GM21367 (cell line): ENCODE measurements at regions not wholly inside any gene's neighbourhood (a gene's known extent, or its start where the extent isn't known, plus 50 kb on each side); places are given as distances from the start of the nearest gene placed in this dataset.

Source experiments
- ATAC-seq: cut with Tn5 transposase; IDR thresholded peaks from one replicate; pipeline ENCODE4 v1.9.1; 2021; ENCODE audit not compliant: unreplicated experiment

DNA sequence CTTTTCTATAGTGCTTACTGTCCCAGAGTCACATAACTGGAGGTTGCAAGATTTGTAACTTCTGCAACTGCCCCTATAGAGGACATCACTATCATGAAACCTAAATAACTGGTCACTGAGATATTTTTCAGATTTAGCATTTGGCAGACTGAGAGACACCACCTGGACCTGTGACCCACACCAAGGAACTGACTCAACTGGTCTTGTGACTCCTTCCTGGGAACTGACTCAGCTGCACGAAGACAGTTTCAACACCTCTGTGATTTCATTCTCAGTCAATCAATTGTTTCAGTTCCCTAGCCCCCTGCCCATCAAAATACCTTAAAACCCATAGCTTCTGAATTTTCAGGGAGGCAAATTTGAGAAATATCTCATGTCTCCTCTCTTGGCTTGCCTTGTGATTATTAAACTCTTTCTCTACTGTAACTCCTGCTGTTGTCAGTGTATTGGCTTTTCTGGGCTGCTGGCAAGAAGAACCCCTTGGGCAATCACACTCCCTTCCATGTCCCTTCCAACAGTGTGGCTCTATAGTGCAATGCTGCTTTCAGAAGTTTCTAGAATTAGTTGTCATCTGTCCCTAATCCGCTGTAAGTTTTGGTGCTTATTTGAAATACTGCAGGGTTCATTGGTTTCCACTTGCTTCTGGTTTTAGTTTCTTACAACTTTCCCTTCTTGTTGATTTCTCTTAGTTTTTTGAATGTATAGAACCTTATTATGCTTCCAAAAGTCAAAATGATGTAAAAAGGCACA, 127.8 kb upstream of the ADCY1 start:
- peak; percentile 66 for ATAC-seq

DNA sequence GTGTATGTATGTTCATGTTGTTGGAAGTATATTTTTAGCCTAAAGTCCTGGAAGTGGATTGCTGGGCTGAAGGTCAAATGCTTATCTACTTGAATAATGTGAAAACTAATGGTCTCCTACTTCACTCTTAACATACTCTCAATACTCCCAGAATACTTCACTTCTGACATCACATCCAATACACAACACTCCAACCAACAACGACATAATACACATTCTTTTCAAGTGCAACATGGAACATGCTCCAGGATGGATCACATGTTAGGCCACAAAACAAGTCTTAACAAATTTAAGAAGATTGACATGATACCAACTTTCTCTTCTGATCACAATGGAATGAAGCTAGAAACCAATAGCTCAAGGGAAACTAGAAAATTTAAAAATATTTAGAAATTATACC, 126.9 kb upstream of the ADCY1 start:
- no peak for ATAC-seq

DNA sequence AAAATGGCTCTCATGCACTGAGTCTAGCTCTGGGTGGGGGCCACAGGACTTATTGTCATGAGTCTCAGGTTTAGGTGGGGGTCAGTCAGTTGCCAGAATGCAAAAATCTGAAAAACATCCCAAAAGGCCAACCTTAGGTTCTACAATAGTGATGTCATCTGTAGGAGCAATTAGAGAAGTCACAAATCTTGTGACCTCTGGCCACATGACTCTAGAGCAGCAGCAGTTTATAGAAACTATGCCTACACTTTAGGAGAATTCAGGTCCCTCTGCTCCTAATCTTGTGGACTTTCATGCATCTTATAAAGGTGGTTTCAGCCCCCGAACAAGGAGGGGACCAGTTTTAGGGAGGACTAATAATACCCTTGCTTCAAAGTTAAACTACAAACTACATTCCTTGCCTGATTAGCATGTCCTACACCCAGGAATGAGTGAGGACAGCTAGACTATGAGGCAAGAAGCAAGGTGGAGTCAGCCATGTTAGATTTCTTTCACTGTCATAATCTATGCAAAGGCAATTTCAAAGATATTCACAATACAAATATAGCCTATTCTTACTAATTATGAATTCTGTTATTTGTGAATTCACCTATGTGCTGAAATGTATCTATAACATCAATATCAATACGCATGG, 123.5 kb upstream of the ADCY1 start:
- ATAC-seq, result no peak

DNA sequence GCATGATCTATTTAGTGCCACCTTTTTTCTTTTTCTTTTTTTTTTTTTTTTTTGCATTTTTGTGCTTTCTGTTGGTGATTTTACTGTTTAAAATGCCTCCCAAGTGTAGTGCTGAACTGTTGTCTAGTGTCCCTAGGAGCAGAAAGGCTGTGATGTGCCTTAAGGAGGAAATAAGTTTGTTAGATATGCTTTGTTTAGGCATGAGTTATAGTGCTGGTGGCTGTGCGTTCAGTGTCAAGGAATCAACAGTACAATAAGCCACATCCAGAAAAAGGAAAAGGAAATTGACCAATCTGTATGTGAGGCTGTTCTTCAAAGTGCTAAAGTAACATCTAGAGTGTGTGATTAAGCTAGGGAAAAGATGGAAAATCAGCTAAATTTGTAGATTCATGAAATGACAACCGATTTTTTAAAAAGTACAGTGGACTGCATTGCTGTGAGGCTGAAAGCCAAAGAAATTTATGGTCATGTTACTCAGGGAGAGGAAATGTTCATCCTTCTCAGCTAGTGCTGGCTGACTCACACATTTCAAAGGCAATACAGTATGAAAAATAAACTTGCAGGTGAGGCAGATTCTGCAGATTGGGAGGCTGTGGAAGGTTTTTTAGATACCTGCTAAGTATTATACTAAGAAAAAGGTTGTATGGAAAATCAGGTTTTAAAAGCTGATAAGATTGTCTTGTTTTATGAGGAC, 122.7 kb upstream of the ADCY1 start:
- ATAC-seq, result no peak

DNA sequence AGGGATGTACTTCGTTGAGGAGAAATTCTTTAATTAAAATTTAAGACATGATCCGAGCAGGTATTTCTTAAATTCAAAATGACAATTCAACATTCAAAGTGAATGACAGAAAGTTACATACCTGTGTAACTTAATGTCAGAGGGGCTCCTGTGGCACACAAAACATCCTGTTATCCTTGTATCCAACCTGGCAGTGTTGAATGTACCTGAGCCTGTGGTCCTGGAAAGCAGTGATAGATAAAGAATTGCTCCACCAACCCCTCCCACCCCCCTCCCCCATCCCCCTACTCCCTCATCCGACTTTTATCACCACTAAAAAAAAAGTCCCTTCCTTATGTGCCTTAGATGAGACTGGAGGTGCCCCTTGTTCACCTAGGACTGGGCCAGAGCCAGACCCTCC, 119.4 kb upstream of the ADCY1 start:
- no peak for ATAC-seq

DNA sequence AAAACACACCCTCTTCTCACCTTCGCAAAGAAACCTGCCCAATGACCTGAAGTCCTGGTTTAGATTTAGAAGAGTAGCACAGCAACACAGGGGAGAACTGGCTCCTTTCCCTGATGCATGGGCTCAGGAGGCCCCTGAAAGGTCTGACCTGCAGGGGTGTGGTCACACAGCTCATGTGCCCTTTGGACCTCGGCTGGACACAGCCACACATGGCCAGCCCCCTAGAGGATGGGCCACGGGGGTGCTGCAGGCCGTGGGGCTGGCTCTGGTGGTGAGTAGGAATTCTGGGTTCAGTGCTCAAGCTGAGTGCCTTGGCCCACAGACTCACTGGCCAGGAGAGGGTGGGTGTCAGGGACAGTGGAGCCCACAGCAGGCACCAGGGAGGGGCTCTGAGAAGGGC, 118.5 kb upstream of the ADCY1 start:
- no peak for ATAC-seq

DNA sequence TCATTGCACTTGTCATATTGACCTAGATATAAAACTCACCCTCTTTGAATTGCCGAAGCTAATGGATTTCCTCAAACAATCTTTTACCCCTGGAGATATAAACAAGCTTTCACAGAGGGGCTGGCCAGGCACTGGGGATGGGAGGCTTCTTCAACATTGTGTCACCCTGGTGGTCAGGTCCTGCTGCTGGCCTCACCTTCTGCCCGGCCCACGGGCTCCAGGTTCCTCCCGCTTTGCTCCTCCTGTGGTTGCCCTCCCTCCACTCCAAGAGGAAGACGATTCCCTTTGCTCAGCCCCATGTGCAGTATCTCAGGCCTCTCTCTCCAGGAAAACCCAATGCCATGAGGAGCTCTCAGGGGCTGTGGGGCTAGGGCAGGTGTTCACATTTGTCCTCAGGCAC, 118.1 kb upstream of the ADCY1 start:
- no peak for ATAC-seq

DNA sequence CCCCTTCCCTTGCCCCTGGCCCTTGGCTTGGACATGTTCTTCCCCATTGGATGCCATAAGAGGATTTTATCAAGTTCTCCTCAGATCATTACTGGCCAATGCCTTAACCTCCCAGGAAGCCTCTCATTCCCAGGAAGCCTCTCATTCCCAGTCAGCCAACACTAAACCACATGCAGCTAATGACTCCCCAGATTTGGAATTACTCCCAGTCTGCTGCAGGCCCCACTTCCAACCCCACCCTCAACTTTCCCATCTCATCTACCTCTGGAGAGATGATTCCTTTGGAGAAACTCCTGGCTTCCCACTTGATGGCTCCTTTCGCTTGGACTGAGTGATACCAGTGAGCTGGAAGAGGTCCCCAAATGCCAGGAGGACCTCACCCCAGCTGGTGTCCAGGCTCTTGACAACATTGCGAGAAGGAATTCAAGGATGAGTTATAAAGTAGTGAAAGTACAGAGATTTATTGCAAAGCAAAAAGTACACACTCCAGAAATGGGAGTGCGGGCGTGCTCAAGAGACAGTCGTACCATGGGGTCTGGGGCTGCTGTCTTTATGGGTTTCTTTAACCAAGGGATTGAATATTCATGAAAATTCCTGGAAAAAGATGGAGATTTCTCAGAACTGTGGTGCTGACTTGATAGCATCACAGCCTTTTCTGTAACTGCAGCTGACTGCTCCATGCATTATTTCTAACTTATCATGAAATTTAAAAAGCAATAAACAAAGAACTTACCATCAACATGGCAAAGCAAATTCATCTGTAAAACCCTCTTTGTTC, 117.2 kb upstream of the ADCY1 start:
- ATAC-seq, result no peak

DNA sequence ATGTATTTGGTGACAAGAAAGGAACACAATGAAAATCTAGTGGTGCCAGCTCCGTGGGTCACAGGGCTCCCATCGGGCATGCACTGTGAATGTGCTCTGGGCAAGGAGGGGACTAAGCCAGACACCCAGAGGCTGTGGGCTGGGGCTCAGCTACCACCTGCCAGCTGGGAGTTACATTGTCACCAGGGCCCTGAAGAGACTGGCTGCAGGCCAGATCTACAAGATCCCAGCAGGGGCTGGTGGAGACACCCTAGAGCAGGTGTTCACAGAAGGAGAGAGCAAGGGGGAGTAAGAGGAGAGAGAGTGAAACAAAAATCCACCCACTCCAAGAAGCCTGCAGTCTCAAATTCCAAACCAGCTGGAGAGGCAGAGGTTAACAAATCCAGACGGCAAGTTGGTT, 116.6 kb upstream of the ADCY1 start:
- no peak for ATAC-seq

DNA sequence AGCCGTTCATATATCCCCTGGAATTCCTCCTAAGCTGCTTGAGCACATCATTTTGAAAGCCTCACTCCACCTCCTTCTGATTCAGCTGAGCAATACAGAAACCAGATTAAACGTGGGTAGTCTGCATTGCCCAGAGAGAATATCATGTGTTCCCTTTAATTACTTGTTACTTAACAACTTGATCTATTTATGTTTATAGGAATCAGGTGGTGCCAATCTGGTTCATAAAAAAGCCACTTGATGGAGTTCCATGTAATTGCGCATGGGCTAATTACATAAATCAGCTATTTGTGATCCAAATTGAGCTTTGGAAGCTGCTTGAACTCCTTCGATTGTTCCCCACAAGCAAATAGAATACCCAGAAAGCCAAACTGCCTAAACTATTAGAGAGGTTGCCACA, 114.7 kb upstream of the ADCY1 start:
- ATAC-seq, result no peak

DNA sequence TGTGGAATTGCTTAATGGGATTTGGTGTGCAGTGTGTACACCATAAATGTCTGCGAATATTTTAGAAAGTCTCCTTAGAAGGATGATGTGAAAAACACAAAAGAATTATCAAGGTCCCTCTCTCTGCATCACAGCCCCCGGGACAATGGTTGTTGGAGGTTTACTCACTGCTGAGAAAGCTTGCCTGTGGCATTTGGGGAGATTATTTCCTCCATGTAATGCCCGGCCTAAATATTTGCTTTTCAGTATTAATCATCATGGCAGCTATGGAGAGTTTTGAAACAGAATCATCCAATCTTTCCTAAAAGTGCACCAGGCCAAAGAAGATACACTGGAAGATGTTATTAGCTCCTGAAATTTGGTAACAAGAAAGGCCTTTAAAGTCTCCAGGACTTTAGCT, 113.8 kb upstream of the ADCY1 start:
- no peak for ATAC-seq

DNA sequence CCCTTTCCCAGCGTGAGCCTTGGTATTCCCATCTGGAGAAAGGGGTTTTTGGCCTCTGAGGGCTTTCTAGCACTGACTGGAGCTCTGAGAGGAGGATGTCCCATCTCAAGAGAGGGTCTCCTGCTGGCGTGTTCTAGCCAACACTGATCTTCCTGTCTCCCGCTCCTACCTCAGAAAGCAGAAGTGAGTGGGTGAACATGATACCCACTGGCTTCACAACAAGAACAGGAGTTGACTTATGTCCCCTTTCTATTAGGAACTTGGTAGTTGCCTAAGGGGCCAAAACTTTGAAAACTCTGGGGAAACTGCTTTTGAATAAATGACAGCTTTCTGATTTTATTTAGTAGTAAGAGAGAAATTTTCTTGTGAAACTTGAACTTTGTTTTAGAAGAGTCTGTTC, 113.1 kb upstream of the ADCY1 start:
- ATAC-seq, result no peak

DNA sequence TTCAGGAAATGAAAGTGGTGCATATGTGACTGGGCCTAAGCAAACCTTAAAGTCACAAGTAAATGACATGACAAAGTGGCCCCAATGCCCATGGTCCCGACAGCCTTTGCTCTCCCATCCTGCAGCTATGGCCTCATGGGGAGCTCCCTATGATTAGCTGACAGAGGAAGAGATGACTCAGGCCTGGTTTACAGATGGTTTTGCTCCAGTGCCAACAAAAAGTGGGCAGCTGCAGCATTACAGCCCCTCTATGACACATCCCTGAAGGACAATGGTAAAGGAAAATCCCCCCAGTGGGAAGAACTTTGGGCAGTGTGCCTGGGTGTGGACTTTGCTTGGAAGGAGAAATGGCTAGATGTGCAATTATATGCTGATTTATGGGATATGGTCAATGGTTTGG, 105.1 kb upstream of the ADCY1 start:
- ATAC-seq, result no peak

DNA sequence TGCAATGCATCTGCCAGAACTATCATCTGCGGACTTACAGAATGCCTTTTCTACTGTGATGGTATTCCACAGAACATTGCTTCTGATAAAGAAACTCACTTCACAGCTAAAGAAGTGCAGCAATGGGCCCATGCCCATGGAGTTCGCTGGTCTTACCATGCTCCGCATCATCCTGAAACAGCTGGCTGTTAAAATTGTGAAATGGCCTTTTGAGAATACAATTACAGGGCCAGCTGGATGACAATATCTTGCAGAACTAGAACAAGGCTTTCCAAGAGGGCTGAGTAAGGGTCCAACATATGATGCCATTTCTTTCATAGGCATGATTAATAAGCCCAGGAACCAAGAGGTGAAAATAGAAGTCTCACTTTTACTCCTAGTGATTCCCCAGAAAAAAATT, 104.1 kb upstream of the ADCY1 start:
- no peak for ATAC-seq

DNA sequence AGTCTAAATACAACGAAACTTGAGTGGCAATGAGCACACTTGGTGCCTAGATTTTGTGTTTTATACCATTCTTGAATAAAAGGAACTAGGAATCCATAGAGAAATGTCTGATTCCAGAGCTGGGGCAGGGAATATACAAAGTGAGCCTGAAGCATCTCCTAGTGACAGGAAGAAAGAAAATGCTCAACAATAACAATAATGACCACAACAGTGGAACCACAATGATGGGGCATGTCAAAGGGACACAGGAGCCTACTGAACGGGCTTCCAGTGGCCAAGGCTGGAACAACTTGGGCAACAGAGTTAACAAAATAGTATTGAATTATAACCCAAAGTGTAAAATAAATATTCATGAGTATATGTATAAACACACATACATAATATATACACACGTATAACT, 94.4 kb upstream of the ADCY1 start:
- no peak for ATAC-seq

DNA sequence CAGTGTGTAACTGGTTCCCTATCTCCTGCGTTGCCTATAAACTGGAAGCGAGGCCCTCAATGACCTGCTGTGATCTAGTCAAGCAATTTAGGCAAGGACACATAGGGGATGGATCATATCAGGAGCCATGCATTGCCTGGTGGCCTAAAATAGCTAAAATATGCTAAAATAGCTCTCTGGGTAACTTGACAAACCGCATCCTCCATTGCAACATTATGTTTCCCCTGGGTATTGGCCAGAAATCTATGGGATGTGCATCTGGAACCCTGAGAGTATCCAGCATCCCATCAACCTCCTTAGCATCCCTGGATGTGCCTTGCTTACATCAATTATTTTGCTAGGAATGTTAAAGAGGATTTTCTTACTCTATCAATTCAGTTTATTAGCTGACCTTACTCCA, 91.7 kb upstream of the ADCY1 start:
- ATAC-seq, result no peak

DNA sequence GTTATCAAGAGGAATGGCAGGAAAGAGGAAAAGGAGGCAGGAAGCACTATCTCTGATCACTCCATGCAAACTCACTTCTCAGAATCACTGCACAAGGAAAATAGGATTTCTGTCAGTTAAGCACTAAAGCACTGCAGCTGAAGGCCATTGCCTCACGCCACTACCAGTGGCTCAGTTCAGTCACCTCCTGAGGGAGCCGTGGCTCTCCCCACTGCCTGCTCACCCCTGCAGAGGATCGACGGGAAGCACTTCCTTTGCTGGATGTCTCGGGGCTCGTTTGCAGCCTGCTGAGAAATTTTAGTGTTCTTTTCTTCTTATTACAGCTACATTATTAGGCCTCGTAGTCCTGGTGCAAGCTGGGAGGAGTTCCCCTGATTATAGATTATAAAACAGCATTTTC, 90.1 kb upstream of the ADCY1 start:
- ATAC-seq, result no peak

DNA sequence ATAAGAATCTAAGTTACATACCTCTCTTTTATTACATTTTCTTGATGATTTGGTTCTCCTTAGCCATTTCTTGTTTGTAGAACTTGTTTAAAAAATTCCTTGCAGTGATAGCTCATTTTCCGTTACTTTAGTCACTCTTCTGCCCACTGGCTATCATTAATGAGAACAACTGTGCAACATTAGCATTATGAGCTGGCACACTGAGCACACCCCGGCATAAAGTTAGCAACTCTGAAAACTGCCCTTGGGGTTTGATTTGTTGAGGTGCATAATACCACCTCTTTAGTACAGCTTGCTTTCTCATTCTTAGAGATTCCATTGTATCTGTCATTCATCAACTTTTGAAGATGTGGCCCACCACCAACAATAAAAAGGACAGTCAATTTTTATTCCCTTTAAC, 87.6 kb upstream of the ADCY1 start:
- no peak for ATAC-seq

DNA sequence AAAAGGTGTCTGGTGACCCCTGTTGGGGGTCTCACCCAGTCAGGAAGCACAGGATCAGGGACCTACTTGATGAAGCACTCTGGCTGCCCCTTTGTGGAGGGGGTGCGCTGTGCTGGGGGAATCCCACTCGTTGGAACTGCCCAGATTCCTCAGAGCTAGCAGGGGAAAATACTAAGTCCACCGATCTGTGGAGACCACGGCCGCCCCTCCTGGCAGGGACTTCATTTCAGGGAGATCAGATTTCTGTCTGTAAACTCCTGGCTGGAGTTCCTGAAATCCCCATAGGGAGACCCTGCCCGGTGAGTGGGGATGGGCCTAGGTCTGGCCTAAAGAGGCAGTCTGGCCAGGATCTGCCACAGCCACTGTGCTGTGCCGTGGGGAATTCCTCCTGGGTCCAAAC, 79.3 kb upstream of the ADCY1 start:
- ATAC-seq, result no peak

DNA sequence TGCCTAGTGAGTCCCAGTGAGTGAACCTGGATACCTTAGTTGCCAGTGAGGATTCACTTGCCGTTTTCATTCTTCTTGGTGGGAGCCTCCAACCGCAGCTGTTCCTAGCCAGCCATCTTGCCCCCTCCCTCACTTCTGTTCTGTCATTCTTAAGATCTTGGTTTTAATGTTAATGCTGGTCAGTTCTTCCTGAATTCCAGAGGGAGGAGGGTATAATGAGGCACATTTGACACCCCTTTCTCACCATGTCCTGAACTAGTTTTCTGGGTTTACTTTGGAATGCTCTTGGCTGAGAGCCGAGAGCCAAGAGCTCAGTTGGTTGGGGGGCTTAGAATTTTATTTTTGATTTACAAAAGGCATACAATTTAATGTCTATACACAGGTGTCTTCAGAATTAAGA, 78.5 kb upstream of the ADCY1 start:
- no peak for ATAC-seq

DNA sequence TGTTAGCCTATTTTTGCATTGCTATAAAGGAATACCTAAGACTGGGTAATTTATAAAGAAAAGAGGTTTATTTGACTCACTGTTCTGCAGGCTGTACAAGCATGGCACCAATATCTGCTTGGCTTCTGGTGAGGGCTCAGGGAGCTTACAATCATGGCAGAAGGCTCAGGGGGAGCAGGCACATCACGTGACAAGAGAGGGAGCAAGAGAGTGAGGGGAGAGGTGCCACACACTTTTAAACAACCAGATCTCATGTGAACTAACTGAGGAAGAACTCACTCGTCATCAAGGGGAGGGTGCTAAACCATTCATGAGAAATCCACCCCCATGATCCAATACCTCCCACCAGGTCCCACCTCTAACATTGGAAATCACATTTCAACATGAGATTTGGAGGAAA, 73.9 kb upstream of the ADCY1 start:
- ATAC-seq, result no peak

DNA sequence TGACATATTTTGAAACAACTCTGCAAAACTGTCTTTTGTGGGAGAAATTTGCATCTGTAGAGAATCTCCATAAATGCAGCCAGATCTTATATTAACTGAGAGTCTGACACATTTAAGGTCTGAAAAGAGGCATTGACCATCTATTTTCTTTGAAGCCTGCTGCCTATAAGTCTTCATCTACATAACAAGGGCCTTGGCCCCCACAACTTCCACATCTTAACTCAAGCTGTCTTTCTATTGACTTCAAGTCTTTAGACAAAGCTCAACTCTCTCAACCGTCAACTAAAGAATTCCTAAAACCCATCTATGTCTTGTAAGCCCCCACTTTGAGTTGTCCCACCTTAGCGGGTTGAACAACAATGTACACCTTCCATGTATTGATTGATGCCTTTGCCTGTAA, 72.4 kb upstream of the ADCY1 start:
- no peak for ATAC-seq
